Stimulated activated CD8-positive, alpha-beta memory T cell treated with anti-CD3 and anti-CD28 coated beads, Interleukin-15, amount 100 ng/mL, for 24 hours (primary cell): ENCODE measurements at regions not wholly inside any gene's neighbourhood (a gene's known extent, or its start where the extent isn't known, plus 50 kb on each side); places are given as distances from the start of the nearest gene placed in this dataset.
A peak's percentile ranks its signal among the peaks of the same experiment; 100 is the strongest.

ENCODE experiments used
- DNase-seq: peaks from one replicate; pipeline ENCODE4 v3.0.0-alpha.2; 2020; ENCODE audit warnings: low read depth

GRCh38 chr1:34409689-34410229, 233.1 kb downstream of the C1orf94 start:
- no peak for DNase-seq

- no peak for DNase-seq
Measured at GRCh38 chr1:34412598-34413370, 236.1 kb downstream of the C1orf94 start.

DNA sequence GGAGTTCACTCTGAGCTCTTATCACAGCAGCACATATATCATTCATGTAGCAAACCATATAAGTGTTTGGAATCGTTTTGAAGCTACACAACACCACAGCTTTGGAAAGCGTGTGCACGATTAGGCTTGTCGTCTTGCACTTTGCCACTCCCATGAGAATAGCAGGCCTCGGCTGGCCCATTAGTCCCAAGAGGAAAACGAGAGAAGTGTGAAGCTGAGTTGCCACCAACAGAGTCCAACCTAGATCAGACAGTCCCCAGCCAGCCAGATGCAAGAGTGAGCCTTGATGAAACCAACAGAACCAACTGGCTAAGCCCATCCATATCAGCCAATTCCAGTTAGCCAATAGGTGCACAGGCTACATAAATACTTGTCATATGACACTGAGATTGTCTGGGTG, 238.4 kb downstream of the C1orf94 start:
- DNase-seq: no peak

GRCh38 chr1:34418166-34418565, 241.5 kb downstream of the C1orf94 start:
- no peak for DNase-seq

GRCh38 chr1:34419663-34420136, 243.0 kb downstream of the C1orf94 start:
- DNase-seq: no peak

- no peak for DNase-seq
Measured at GRCh38 chr1:34425046-34425445, 248.3 kb downstream of the C1orf94 start.

DNA sequence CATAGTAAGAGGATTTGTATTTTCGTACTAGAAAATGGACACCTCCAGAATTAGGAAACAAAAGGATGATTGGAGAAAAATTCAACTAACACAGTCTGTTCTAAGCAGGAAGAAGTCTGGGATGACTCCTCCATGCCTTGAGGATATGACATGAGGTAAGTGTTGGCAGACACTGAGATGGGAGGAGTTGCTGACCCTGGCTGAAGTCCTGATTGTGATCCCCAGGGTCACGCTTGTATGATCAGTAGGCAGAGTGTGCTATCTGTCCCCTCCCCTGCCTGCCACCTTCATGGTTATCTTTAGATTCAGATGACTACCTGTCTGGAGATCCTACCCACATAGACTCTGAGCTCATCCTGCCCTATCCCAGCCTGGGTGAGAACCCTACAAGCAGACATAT, 249.1 kb downstream of the C1orf94 start:
- no peak for DNase-seq

- no peak for DNase-seq
Measured at GRCh38 chr1:34426325-34426896, 249.7 kb downstream of the C1orf94 start.

DNA sequence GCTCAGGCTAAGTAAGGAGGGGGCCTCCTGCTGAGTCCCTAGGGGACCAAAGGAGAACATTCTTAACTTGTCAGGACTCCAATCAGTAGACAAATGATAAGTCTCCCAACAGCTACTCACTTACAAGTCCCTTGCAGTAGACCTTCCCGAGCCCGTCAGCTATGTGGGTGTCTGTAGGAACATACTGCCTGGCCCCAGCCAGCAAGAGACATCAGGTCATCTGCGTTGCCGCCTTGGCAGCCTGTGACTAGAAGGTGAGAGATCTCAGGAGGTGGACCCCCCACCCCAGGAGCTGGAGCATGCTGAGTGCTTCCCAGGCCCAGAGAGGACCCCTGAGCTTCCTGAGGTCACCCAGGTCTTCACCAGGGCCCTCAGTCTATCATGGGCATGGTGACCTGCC, 250.5 kb downstream of the C1orf94 start:
- DNase-seq: no peak

DNA sequence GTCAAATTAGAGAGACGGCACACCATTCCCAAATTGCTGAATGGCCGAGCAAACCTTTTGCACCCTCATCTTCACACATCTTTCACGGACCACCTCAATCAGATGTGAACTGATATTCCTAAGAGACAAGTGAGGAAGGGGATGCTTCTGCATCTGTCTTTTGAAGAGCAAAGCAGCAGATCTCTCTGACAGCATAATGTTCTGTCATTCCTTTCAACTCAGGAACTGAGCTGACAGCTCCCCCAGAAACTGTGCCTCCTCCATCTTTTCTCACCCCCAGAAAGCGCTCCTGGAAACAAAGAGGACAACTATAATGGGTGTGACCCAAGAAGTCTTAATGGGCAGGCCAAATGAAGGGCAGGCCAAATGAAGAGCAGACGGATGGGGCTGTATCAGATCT, 256.4 kb downstream of the C1orf94 start:
- no peak for DNase-seq

- no peak for DNase-seq
Measured at GRCh38 chr1:34436836-34437235, 260.1 kb downstream of the C1orf94 start.

GRCh38 chr1:34441259-34442069, 264.8 kb downstream of the C1orf94 start:
- DNase-seq: no peak

DNA sequence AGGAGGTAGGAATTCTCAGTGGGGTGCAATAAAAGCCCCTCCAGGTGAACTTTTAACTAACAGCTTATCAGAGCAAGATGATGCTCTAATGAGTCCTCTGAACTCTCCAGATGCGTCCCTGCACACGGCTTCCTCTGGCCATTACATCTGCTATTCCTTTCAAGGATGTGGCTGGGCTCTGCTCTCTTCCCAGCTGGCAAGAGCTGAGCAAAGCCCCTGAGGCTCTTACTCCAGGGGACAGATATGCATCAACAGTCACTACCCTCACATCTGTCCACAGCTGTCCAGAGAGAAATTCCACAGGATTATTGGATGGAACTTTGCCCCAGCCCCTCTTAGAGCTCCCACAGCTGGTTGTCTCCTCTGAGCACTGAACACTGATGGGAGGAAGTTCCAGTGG, 267.8 kb downstream of the C1orf94 start:
- DNase-seq: no peak

DNA sequence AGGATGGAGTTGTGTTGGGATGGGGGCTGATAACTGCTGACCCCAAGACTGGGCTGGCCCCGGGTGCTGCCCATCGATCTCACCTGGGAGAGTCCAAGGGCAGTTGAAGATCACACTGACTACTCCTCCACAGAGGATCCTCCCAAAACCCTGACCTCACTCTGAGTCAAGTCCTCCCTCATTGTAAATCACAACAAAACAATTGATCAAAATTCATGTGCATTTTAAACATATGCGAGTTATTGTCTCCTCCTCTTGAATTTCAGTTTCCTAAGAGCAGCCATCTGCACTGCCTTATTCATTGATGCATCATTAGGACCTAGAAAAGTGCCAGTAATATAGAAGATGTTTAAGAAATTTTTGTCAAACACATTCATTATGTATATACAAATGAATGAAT, 273.6 kb downstream of the C1orf94 start:
- no peak for DNase-seq

DNA sequence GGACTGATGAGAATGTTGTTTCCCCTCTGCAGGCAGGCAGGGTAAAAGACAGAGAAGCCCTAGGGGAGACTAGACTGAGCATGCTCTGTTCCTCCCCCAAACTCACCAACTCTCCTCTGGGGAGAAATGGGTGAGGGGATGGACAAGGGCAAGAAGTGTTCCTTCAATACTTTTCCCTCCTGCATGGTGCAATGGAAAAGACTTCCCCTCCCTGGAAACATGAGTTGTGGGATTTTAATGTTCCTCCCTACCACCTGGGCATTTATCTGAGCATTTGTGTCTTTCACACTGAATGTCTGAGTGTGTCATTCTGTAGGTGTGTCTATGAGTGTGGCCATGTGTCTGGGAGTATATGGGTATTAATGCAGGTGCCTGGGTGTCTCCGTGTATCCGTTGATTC, 275.7 kb downstream of the C1orf94 start:
- DNase-seq: no peak

GRCh38 chr1:34455121-34455520, 278.4 kb downstream of the C1orf94 start:
- no peak for DNase-seq

DNA sequence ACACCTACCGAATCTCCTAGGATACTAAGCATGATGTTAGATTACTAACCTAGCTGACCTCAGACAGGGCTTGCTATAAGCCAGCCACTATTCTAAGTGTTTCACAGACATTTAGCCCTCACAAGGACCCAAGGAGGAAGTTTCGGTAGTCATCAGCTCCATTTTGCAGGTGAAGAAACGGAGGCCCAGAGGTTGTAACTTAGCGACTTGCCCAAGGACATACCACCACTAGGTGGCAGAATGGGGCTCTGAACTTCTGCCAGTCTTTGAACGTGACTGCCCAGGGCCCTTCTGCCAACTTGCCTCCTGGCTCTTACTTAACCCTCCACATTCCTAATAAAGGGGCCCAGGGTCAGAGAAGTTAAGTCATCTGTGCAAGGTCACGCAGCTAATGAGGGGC, 283.5 kb downstream of the C1orf94 start:
- peak; percentile 8 for DNase-seq

GRCh38 chr1:34470401-34470800, 284.4 kb upstream of the GJB5 start:
- no peak for DNase-seq

GRCh38 chr1:34474566-34474965, 280.3 kb upstream of the GJB5 start:
- no peak for DNase-seq

GRCh38 chr1:34476371-34476770, 278.5 kb upstream of the GJB5 start:
- DNase-seq: no peak

GRCh38 chr1:34477632-34478141, 277.2 kb upstream of the GJB5 start:
- no peak for DNase-seq

DNA sequence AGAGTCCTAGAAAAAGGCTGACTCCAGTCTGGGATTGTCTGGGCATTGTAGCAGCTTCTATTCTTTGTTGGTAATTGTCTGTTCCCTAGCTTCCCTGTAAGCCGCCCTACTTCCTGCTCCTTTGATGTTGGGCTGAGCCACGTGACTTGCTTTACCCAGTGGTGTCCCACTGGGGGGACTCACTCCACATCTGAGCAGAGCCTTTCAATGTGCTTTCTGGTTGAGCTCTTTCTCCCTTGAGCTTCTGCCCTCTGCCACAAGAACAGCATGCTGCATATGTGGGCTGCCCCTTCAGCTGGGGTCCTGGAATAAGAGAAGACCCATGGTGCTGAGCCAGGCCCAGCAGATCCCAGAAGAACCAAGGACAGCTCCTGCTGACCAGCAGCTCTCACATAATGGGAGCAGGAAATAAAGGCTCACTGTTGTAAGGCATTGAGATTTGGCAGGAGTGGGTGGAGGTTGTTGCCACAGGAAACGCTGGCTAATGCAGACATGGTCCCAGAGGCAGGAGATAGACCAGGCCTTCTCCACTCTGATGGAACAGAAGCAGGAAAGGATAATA, 276.3 kb upstream of the GJB5 start:
- DNase-seq: no peak
